OCI-LY7 (cell line): ENCODE measurements at regions not wholly inside any gene's neighbourhood (a gene's known extent, or its start where the extent isn't known, plus 50 kb on each side); places are given as distances from the start of the nearest gene placed in this dataset.
"Not testable (repeated sequence)": the region's sequence is repeated elsewhere in the genome, so short reads cannot be mapped to it uniquely, and the experiment has no call there.

Experiments
- EZH2phosphoT487 ChIP-seq: fragments of 200-600 bp; sonication (generic); IDR thresholded peaks from 2 replicates; pipeline ENCODE4 v1.6.1; 2018; ENCODE audit warnings: low read depth, borderline replicate concordance, mild to moderate bottlenecking, mixed run types, antibody characterized with exemption, low read length, moderate library complexity, mixed read lengths
- TF ChIP-seq, protein P1 (sequence below): fragments of 200-600 bp; sonication (generic); conservative IDR thresholded peaks from 2 replicates; pipeline ENCODE4 v1.5.1; 2014; ENCODE audit warnings: mild to moderate bottlenecking, antibody characterized with exemption, low read length, moderate library complexity, mixed read lengths

DNA sequence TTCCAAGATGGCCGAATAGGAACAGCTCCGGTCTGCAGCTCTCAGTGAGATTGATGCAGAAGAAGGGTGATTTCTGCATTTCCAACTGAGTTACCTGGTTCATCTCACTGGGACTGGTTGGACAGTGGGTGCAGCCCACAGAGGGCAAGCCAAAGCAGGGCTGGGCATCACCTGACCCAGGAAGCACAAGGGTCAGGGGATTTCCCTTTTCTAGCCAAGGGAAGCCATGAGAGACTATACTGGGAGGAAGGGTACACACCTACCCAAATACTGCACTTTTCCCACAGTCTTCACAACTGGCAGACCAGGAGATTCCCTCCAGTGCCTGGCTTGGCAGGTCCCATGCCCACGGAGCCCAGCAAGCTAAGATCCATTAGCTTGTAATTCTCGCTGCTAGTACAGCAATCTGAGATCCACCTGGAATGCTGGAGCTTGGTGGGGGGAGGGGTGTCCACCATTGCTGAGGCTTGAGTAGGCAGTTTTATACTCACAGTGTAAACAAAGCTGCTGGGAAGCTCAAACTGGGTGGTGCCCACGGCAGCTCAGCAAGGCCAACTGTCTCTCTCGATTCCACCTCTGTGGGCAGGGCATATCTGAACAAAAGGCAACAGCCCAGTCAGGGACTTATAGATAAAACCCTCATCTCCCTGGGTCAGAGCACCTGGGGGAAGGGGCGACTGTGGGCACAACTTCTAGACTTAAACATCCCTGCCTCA lies 365.8 kb downstream of the SPRY2 start:
- TF ChIP-seq, protein P1, sequence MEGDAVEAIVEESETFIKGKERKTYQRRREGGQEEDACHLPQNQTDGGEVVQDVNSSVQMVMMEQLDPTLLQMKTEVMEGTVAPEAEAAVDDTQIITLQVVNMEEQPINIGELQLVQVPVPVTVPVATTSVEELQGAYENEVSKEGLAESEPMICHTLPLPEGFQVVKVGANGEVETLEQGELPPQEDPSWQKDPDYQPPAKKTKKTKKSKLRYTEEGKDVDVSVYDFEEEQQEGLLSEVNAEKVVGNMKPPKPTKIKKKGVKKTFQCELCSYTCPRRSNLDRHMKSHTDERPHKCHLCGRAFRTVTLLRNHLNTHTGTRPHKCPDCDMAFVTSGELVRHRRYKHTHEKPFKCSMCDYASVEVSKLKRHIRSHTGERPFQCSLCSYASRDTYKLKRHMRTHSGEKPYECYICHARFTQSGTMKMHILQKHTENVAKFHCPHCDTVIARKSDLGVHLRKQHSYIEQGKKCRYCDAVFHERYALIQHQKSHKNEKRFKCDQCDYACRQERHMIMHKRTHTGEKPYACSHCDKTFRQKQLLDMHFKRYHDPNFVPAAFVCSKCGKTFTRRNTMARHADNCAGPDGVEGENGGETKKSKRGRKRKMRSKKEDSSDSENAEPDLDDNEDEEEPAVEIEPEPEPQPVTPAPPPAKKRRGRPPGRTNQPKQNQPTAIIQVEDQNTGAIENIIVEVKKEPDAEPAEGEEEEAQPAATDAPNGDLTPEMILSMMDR: not testable (repeated sequence)
- not testable (repeated sequence) for TF ChIP-seq EZH2phosphoT487
